Retinal pigment epithelial cell (primary cell): ENCODE measurements at regions not wholly inside any gene's neighbourhood (a gene's known extent, or its start where the extent isn't known, plus 50 kb on each side); places are given as distances from the start of the nearest gene placed in this dataset.
A peak's percentile ranks its signal among the peaks of the same experiment; 100 is the strongest.

ENCODE experiments used
- DNase-seq: peaks from one replicate; pipeline ENCODE4 v3.0.0-alpha.2; 2010; ENCODE audit warnings: low read depth
- H3K4me3 ChIP-seq: 2 replicates; pipeline ENCODE4 v1.5.1; 2011; ENCODE audit warnings: mild to moderate bottlenecking, low read length, control low read depth, moderate library complexity
- CTCF ChIP-seq: conservative IDR thresholded peaks from 2 replicates; pipeline ENCODE4 v1.5.1; 2011; ENCODE audit warnings: low read depth, low read length, control low read depth, inconsistent platforms

- H3K4me3 ChIP-seq, result no peak overlapping the region
- no peak for DNase-seq
- no peak for TF ChIP-seq CTCF
Measured at GRCh38 chr3:72296477-72297111, 511.6 kb upstream of the PROK2 start.

- H3K4me3 ChIP-seq, result no peak overlapping the region
- DNase-seq, result no peak
- TF ChIP-seq CTCF, result no peak
Measured at GRCh38 chr3:72295962-72296450, 511.1 kb upstream of the PROK2 start.

DNA sequence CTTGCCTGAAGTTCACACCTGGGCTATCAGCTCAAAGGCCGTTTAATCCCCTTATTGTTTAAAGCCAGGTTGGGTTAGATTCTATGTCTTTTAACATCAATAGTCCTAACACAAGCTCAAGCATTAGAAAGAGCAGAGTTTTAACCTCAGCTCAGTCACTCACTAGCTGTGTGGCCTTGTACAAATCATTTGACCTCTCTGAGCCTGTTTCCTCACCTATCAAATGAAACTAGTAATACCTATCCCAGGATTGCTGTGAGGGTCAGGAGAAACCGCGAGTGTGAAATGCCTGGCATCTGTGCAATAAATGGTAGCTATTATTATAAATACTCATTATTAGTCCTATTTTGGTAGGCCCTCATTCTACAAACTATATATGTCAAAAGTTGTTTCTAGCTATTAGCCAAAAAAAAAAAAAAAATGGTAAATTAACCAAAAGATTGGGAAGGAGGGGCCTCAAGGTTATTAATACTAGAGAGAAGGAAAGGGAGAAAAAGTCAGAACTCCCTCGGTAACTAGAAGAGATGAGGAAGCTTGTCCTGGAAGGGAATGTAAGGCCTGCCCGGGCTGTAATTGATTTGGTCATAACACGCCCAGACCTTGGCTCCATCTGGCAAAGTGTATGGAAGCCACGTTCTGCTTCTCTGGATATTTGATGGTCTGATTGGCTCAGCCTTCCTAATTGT is 510.5 kb upstream of the PROK2 start:
- no peak for DNase-seq
- no peak overlapping the region for H3K4me3 ChIP-seq
- TF ChIP-seq CTCF, result no peak

- no peak for DNase-seq
- no peak for TF ChIP-seq CTCF
- no peak overlapping the region for H3K4me3 ChIP-seq
Measured at GRCh38 chr3:72290859-72291638, 506.1 kb upstream of the PROK2 start.

DNA sequence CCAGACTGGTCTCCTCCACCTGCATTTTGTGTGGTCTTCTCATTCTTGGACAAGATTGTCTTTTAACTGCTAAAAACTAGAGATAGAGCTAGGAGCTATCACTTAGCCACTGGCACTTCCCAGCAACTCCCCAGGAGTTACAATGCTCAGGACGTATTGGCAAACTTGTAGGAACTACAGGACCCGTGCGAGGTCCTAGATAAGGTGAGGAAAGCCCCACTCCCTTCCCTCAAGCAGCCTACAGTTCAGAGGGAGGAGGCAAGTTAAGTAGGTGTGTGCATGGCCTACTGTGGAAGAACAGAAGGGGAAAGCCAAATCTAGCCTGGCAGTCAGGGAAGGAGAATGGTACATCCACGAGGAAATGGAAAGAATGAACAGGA is 504.7 kb upstream of the PROK2 start:
- DNase-seq, result no peak
- H3K4me3 ChIP-seq, result no peak overlapping the region
- no peak for TF ChIP-seq CTCF

DNA sequence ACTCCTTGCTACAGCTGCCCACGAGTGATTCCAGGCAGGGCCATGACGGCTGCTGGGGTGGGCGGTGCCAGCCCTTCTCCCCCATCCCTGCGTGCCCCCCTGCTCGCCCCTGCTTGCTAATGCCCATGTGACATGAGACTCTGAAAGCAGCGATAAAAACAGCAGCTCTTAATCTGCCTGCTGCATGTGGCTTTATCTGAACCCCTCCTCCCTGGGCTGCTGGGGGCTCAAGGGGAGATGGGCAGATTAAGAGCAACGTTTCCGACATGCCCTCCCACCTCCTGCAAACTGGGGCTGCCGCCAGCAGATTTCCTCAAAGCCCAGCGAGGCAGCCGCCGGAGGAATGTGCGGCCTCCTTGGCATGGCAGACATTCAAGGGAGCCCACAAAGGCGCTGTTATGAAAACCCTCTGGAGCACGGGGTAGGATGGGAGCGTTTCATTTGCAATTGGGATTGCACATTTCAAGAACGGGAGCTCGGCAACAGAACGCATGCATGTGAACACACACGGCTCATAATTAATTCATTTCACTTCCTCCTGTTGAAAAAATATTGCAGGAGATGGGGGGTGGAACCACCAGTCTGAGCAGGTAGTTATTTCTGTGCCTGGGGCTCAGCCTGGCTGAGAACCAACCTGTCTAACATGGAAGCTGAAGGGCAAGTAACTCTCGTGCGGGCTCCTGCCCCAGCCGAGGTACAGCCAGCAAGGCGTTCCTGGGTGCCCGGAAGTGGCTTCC is 504.2 kb upstream of the PROK2 start:
- peak overlapping the region; percentile 22 for H3K4me3 ChIP-seq
- TF ChIP-seq CTCF, result no peak
- DNase-seq, result peak; percentile 91
